HL-60/S4 treated with phorbol 12-myristate 13-acetate at 8.2 ng/mL for 4 days and 3 days (cell line): ENCODE measurements at regions not wholly inside any gene's neighbourhood (a gene's known extent, or its start where the extent isn't known, plus 50 kb on each side); places are given as distances from the start of the nearest gene placed in this dataset.
"Not testable (repeated sequence)": the region's sequence is repeated elsewhere in the genome, so short reads cannot be mapped to it uniquely, and the experiment has no call there.

Source experiments
- in situ Hi-C: fragments of 300-500 bp; cut with MboI; formaldehyde crosslinking; loops from 2 replicates; pipeline ENCODE4 v1.15.0; 2022; ENCODE audit warnings: low sequenced_read_pairs

DNA sequence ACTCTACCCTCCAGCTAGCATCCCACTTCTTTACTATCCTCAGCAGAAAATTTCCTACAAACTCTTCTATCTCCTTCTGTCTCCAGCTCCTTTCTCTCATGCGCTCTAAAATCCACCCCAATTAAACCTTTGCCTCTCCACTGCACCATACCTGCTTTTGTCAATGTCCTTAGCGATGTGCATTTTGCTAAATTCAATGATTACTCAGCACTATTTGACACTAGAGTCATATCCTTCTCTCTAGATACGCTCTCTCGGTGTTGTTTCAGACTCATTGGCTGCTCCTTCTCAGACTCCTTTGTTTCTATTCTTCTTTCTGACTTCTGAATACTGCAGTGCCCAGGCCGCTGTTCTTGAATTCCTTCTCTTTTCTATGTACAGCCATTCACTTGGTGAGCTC, 144.2 kb downstream of the HLX start:
- in situ Hi-C loops, result no loop called here

GRCh38 chr1:221025501-221025900, 146.3 kb downstream of the HLX start:
- in situ Hi-C loops, result no loop called here

DNA sequence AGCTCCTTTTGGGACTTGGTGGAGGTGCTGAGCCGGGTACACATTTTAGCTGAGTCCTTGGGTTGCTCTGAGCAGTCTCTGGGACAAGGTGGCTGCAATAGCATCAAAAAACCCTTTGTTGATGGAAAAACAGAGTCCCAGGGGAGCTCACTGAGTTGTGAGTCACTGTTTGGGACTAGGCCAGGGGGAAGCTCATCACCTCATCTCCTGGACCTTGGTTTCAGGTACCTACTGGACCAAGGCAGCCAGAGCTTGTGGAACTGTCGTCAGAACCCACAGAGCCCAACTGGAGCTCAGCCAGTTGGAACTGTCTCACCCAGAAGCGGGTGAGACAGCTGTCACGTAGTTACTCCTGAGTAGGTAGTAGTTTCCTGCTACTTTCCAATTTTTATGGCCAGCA, 146.7 kb downstream of the HLX start:
- in situ Hi-C loops, result no loop called here

DNA sequence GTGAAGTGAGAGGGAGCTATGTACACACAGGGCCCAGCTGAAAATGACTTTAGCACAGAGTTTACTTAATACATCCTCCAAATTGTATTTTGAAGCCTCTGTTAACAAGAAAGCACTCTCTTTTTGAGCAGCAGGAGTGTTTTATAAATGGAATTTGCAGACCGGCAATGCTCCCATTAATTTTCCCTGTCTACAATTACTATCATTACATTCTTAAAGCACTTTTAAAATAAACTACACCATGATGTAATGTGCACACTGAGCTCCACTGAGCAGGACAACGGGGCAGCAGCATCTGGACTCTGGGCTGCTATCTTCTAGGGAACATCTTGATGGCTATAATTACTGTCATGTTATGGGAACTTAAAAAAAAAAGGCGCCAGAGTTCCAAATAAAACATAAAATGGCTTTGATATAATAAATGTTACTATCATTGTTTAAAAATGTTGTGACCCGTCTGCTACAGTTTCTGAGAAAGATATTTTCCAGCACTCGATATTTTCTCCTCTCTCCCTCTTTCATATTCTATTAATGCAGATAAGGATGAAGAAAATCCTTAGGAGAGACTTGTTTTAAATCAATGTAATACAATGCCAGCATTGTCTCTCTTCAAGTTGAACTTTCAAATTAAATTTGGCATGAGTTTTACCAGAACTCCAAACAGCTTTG, 150.9 kb downstream of the HLX start:
- in situ Hi-C loops, result no loop called here

DNA sequence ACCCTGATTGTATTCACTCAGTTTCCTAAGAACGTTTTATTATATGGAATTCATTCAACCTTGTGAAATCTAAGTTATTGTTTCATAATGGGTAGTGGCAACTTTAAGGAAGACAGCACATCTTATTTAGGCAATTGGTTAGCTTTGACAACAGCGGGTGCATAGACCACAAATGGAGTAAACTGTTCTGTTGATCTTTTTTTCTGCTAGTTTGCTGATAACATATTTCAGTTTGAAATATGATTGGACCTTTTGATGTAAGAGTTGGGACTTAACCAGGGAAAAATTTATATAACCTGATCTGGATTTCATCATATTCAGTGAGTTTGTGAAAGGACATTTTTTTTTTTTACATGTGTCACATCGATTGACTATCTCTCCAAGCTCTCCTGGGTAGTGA, 151.7 kb downstream of the HLX start:
- in situ Hi-C loops, result no loop called here

DNA sequence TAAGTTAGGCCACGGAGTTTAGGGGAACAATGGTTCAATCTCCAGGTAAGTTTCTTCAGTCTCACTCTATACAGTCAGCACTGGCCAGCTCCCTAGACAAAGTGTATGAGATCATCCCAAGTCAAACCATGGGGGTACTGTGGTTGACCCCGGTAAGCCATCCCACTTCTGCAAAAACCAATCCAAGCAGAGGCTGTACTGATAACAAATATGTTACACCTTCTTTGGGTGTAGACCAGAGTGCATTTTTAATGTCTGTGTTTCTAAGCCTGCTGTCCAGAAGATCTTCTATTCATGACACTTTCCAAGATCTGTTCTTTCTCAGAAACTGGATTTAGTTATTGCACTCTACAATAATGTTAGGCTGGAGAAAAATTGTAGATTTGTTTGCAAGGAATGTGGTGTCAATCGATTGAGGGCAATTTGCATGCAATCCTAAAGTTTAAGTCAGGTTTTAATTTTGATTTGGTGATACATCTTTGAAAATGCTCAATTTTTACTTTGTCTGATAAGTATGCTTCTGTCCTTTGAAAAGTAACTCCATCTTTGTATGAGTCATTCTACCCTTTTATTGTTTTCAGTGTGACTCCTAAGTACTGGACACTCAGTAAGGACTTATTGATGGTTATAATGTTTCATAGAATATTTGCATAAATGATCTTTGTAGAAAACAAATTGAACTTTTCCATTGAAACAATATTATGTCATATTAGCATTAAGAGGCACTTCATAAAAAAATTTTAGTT, 152.4 kb downstream of the HLX start:
- in situ Hi-C loops, result no loop called here

DNA sequence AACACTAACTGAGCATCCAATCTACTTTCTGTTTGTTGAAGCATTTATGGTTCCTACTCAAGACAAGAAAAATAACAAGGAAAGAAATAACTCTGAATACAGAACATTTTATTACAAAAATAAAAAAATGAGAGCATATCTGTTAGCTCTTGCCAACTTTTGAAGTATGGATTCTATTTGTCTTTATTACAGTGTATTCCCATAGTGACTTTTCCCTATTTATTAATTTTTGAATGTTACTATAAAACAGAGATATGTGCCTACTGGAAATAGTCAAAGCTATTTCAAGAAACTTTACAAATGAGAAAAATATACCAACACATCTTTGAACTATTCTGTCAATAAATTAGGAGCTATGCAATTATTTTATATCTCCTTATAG, 153.0 kb downstream of the HLX start:
- in situ Hi-C loops, result no loop called here

GRCh38 chr1:221032637-221033280, 153.5 kb downstream of the HLX start:
- in situ Hi-C loops, result no loop called here

- in situ Hi-C loops, result no loop called here
These were observed 156.5 kb downstream of the HLX start for GRCh38 chr1:221035662-221036153.

DNA sequence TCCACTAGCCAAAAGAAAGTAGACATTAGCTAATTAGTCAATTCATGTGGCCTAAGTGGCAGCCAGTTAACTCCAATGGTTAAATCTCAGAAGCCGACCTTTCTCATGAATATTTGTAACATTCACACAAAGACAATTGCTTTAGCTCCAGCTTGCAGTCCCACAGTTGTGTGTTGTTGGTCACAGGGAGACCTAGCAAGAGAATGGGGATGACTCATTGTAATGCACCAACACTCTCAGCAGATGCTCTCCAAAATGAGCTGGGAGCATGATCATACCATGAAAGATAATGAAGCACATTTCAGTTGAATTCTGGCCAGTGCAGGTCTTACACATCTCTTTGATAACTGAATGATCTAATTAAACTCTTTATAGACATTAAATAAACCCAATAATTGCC, 160.4 kb downstream of the HLX start:
- in situ Hi-C loops, result no loop called here

GRCh38 chr1:221040101-221040500, 160.9 kb downstream of the HLX start:
- in situ Hi-C loops, result no loop called here

GRCh38 chr1:221040691-221041285, 161.5 kb downstream of the HLX start:
- in situ Hi-C loops, result no loop called here

DNA sequence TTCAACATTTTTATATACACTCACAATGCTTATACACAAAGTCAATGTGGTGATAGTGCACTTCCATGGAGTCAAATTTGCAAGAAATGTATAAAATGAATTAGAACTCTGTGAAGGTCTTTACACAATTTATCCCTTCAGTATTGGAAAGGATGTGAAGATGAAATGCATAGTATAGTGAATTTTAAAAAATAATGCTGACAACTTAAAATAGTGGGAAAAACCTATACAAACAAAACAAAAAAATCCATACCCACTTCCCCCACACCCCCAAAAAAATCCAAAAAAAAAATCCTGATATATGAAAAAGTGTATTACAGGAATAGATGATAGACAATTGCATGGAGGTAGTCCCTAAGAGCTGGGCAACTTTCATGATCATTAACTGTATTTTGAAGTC, 165.3 kb downstream of the HLX start:
- in situ Hi-C loops, result no loop called here

- in situ Hi-C loops, result no loop called here
These were observed 165.9 kb downstream of the HLX start for GRCh38 chr1:221045151-221045550.

- in situ Hi-C loops, result no loop called here
These were observed 166.9 kb downstream of the HLX start for GRCh38 chr1:221045842-221046831.

DNA sequence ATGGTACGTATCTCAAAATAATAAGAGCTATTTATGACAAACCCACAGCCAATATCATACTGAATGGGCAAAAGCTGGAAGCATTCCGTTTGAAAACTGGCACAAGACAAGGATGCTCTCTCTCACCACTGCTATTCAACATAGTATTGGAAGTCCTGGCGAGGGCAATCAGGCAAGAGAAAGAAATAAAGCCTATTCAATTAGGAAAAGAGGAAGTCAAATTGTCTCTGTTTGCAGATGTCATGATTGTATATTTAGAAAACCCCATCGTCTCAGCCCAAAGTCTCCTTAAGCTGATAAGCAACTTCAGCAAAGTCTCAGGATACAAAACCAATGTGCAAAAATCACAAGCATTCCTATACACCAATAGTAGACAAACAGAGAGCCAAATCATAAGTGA, 172.1 kb downstream of the HLX start:
- in situ Hi-C loops, result not testable (repeated sequence)

- in situ Hi-C loops, result no loop called here
These were observed 174.6 kb downstream of the HLX start for GRCh38 chr1:221053889-221054288.

DNA sequence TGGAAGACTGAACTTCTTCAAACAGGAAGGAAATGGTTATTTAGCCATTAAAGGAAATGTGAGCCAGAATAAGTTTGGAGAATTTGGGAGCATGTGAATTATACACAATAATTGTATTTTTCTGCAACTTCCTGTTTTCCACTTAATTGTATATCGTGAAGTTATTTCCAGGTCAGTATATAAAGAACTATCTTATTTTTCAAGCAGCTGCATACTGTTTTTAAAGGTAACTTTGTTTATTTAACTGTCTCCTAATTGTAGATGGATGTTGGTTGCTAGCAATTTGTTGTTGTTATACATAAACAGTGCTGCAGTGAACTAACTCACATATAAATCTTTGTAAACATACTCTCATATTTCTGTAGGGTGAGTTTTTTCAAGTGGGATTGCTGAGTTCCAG, 180.3 kb downstream of the HLX start:
- in situ Hi-C loops, result no loop called here

GRCh38 chr1:221063651-221064050, 184.4 kb downstream of the HLX start:
- in situ Hi-C loops, result no loop called here

DNA sequence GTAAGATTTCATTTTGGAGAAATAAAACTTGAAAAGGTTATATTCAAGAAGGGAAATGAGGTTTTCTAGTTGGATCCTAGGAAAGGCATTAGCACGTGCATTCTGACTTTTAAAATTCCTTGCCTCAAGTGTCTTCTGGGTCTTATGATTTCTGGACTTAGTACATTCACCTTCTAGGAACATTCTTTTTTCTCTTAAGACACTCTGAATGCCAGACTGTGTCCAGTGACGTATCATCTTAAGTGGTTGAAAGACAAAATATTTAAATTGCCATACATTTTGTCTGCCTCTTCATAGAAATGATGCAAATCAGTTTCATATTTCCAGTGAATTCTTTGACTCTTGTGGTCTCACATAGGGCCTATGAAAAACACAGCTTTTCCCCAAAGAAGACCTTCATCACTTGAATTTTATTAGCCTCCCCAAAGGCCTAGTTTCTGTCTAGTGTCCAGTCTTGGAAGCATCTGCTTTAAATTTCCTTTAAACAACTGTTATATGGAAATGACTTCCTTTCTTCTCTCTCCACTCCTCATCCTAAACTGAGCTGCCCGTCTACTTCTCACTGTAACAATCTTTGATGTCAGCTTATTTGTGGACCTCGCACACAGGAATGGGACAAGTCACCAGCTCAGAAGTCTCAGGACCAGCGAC, 187.2 kb downstream of the HLX start:
- in situ Hi-C loops, result no loop called here
